Activated CD4-positive, alpha-beta T cell treated with anti-CD3 and anti-CD28 coated beads, Interleukin-2, Interleukin-4, amounts not matched to agents 100 ng/mL and 50 ng/mL, durations not matched to agents 16 hours and 8 hours (primary cell): ENCODE measurements at regions not wholly inside any gene's neighbourhood (a gene's known extent, or its start where the extent isn't known, plus 50 kb on each side); places are given as distances from the start of the nearest gene placed in this dataset.
"Not testable (repeated sequence)": the region's sequence is repeated elsewhere in the genome, so short reads cannot be mapped to it uniquely, and the experiment has no call there.

ENCODE experiments used
- DNase-seq: peaks from one replicate; pipeline ENCODE4 v3.0.0-alpha.2; 2020; ENCODE audit warnings: low spot score

- DNase-seq, result no peak
Observed at GRCh38 chr1:194069168-194069830, 882.9 kb upstream of the B3GALT2 start.

GRCh38 chr1:194068446-194069167, 882.2 kb upstream of the B3GALT2 start:
- no peak for DNase-seq

- no peak for DNase-seq
Observed at GRCh38 chr1:194067772-194068171, 881.4 kb upstream of the B3GALT2 start.

- DNase-seq, result no peak
Observed at GRCh38 chr1:194062962-194063361, 876.5 kb upstream of the B3GALT2 start.

- no peak for DNase-seq
Observed at GRCh38 chr1:194062526-194062925, 876.1 kb upstream of the B3GALT2 start.

GRCh38 chr1:194060481-194060880, 874.1 kb upstream of the B3GALT2 start:
- DNase-seq, result no peak

- not testable (repeated sequence) for DNase-seq
Observed at GRCh38 chr1:194058268-194058667, 871.9 kb upstream of the B3GALT2 start.

GRCh38 chr1:194056169-194056568, 869.8 kb upstream of the B3GALT2 start:
- no peak for DNase-seq

- no peak for DNase-seq
Observed at GRCh38 chr1:194055536-194055935, 869.1 kb upstream of the B3GALT2 start.

- DNase-seq, result no peak
Observed at GRCh38 chr1:194052514-194053338, 866.3 kb upstream of the B3GALT2 start.

- no peak for DNase-seq
Observed at GRCh38 chr1:194047921-194048320, 861.5 kb upstream of the B3GALT2 start.

- no peak for DNase-seq
Observed at GRCh38 chr1:194047206-194047605, 860.8 kb upstream of the B3GALT2 start.

GRCh38 chr1:194045416-194045815, 859.0 kb upstream of the B3GALT2 start:
- DNase-seq, result no peak

- no peak for DNase-seq
Observed at GRCh38 chr1:194044892-194045291, 858.5 kb upstream of the B3GALT2 start.

- DNase-seq, result no peak
Observed at GRCh38 chr1:194043984-194044755, 857.8 kb upstream of the B3GALT2 start.

GRCh38 chr1:194042736-194043135, 856.3 kb upstream of the B3GALT2 start:
- DNase-seq, result no peak

GRCh38 chr1:194040496-194040895, 854.1 kb upstream of the B3GALT2 start:
- no peak for DNase-seq

GRCh38 chr1:194039578-194039977, 853.2 kb upstream of the B3GALT2 start:
- DNase-seq, result no peak

GRCh38 chr1:194033646-194034045, 847.2 kb upstream of the B3GALT2 start:
- DNase-seq, result no peak

- no peak for DNase-seq
Observed at GRCh38 chr1:194028002-194028401, 841.6 kb upstream of the B3GALT2 start.

GRCh38 chr1:194026422-194026821, 840.0 kb upstream of the B3GALT2 start:
- no peak for DNase-seq

GRCh38 chr1:194024659-194025058, 838.2 kb upstream of the B3GALT2 start:
- DNase-seq, result no peak
